Loucy (cell line): ENCODE measurements at regions not wholly inside any gene's neighbourhood (a gene's known extent, or its start where the extent isn't known, plus 50 kb on each side); places are given as distances from the start of the nearest gene placed in this dataset.

ENCODE experiments used
- H2AFZ ChIP-seq: fragments of 200-600 bp; sonication (generic); 2 replicates; pipeline ENCODE4 v1.6.0; 2016; ENCODE audit warnings: antibody characterized with exemption, mild to moderate bottlenecking, low read length, moderate library complexity
- H3F3A ChIP-seq: fragments of 200-600 bp; 2 replicates; pipeline ENCODE4 v1.6.0; 2016; ENCODE audit warnings: antibody characterized with exemption, low read depth, mild to moderate bottlenecking
- H3K27me3 ChIP-seq: fragments of 200-600 bp; sonication (generic); 2 replicates; pipeline ENCODE4 v1.6.1; 2014; ENCODE audit warnings: low read length, mild to moderate bottlenecking; ENCODE audit not compliant: insufficient read depth, poor library complexity, severe bottlenecking
- H3K36me3 ChIP-seq: fragments of 200-600 bp; sonication (generic); 2 replicates; pipeline ENCODE4 v1.6.1; 2016; ENCODE audit warnings: low read length; ENCODE audit not compliant: insufficient read depth
- H3K4me1 ChIP-seq: fragments of 200-600 bp; sonication (generic); 2 replicates; pipeline ENCODE4 v1.5.1; 2014; ENCODE audit warnings: low read length, mild to moderate bottlenecking; ENCODE audit not compliant: insufficient read depth, poor library complexity, severe bottlenecking
- H3K4me2 ChIP-seq: fragments of 200-600 bp; sonication (generic); 2 replicates; pipeline ENCODE4 v1.6.0; 2014; ENCODE audit warnings: antibody characterized with exemption, low read length, low read depth, mild to moderate bottlenecking; ENCODE audit not compliant: poor library complexity, severe bottlenecking
- H3K4me3 ChIP-seq: fragments of 200-600 bp; sonication (generic); 2 replicates; pipeline ENCODE4 v1.5.1; 2014; ENCODE audit warnings: low read length, mild to moderate bottlenecking, mixed read lengths; ENCODE audit not compliant: poor library complexity, severe bottlenecking
- H3K79me2 ChIP-seq: fragments of 200-600 bp; sonication (generic); 2 replicates; pipeline ENCODE4 v1.6.1; 2014; ENCODE audit warnings: low read length; ENCODE audit not compliant: insufficient read depth
- H3K9ac ChIP-seq: fragments of 200-600 bp; sonication (generic); 2 replicates; pipeline ENCODE4 v1.6.0; 2014; ENCODE audit warnings: mild to moderate bottlenecking, low read depth, low read length, moderate library complexity; ENCODE audit not compliant: poor library complexity, severe bottlenecking
- H3K9me2 ChIP-seq: fragments of 200-600 bp; sonication (generic); replicated peaks from 2 replicates; pipeline ENCODE4 v1.6.1; 2016; ENCODE audit warnings: low read depth, low read length, mixed read lengths
- H3K9me3 ChIP-seq: fragments of 200-600 bp; sonication (generic); 2 replicates; pipeline ENCODE4 v1.6.1; 2014; ENCODE audit warnings: mild to moderate bottlenecking, antibody characterized with exemption, low read length, low read depth; ENCODE audit not compliant: insufficient read depth
- H4K20me1 ChIP-seq: fragments of 200-600 bp; sonication (generic); 2 replicates; pipeline ENCODE4 v1.6.0; 2014; ENCODE audit warnings: antibody characterized with exemption, low read length, mild to moderate bottlenecking; ENCODE audit not compliant: insufficient read depth, poor library complexity, severe bottlenecking
- CTCF ChIP-seq: fragments of 200-600 bp; sonication (generic); conservative IDR thresholded peaks from 2 replicates; pipeline ENCODE4 v1.5.1; 2014; ENCODE audit warnings: mild to moderate bottlenecking, antibody characterized with exemption, low read length
- EZH2phosphoT487 ChIP-seq: fragments of 200-600 bp; IDR thresholded peaks from 2 replicates; pipeline ENCODE4 v1.6.1; 2018; ENCODE audit warnings: antibody characterized with exemption, mild to moderate bottlenecking, moderate library complexity, borderline replicate concordance

GRCh38 chr17:83195330-83196023 is 116.1 kb downstream of the METRNL start:
- Histone ChIP-seq H3K9ac (no peak overlapping the region), H3K4me2 (no peak overlapping the region), H3K9me2 (no peaks in the 10 kb centered on the region), H3K36me3 (no peaks in the 10 kb centered on the region), H4K20me1 (no peaks in the 10 kb centered on the region), H3K9me3 (peaks cover 3% of the 10 kb centered on the region; the same call in 1 of the 2 replicates), H3F3A (no peaks in the 10 kb centered on the region), H2AFZ (no peak overlapping the region), H3K79me2 (no peaks in the 10 kb centered on the region), H3K27me3 (no peaks in the 10 kb centered on the region), H3K4me3 (no peak overlapping the region), H3K4me1 (peaks cover 19% of the 10 kb centered on the region)
- no peak for TF ChIP-seq CTCF
- no peak for TF ChIP-seq EZH2phosphoT487

- H3F3A ChIP-seq: no peaks in the 10 kb centered on the region
- H3K27me3 ChIP-seq: no peaks in the 10 kb centered on the region
- no peaks in the 10 kb centered on the region for H3K9me2 ChIP-seq
- no peaks in the 10 kb centered on the region for H4K20me1 ChIP-seq
- H2AFZ ChIP-seq: no peak overlapping the region
- no peak for TF ChIP-seq CTCF
- H3K9me3 ChIP-seq: 0 out of 2 replicates have a peak, but pooled peaks cover 3% of the 10 kb centered on the region
- peaks cover 24% of the 10 kb centered on the region for H3K4me1 ChIP-seq
- no peak overlapping the region for H3K4me2 ChIP-seq
- no peaks in the 10 kb centered on the region for H3K79me2 ChIP-seq
- no peak overlapping the region for H3K4me3 ChIP-seq
- no peaks in the 10 kb centered on the region for H3K36me3 ChIP-seq
- no peak overlapping the region for H3K9ac ChIP-seq
These were observed 116.6 kb downstream of the METRNL start for GRCh38 chr17:83196024-83196365.

GRCh38 chr17:83196366-83196765 is 117.0 kb downstream of the METRNL start:
- H3K9ac ChIP-seq: no peak overlapping the region
- 0 out of 2 replicates have a peak, but pooled peaks cover 3% of the 10 kb centered on the region for H3K9me3 ChIP-seq
- no peaks in the 10 kb centered on the region for H3K79me2 ChIP-seq

More at GRCh38 chr17:83196366-83196765, 117.0 kb downstream of the METRNL start:
- no peaks in the 10 kb centered on the region for H3K9me2 ChIP-seq
- no peaks in the 10 kb centered on the region for H4K20me1 ChIP-seq
- H3K4me2 ChIP-seq: no peak overlapping the region
- TF ChIP-seq EZH2phosphoT487 (no peak), CTCF (no peak)
- H3K36me3 ChIP-seq: no peaks in the 10 kb centered on the region
- H2AFZ ChIP-seq: no peak overlapping the region
- no peaks in the 10 kb centered on the region for H3F3A ChIP-seq
- no peak overlapping the region for H3K4me3 ChIP-seq
- H3K4me1 ChIP-seq: peaks cover 28% of the 10 kb centered on the region
- no peaks in the 10 kb centered on the region for H3K27me3 ChIP-seq
